ENCODE measurements at regions not wholly inside any gene's neighbourhood (a gene's known extent, or its start where the extent isn't known, plus 50 kb on each side); places are given as distances from the start of the nearest gene placed in this dataset.
A peak's percentile ranks its signal among the peaks of the same experiment; 100 is the strongest.

GRCh38 chr15:46091860-46092450, 457.1 kb downstream of the SQOR start:
- no peak for TF ChIP-seq NFATC3 (CRISPR knock-in tag; IDR thresholded peaks at IDR 0.05)
- TF ChIP-seq ESRRA (CRISPR knock-in tag; IDR thresholded peaks at IDR 0.05; ENCODE audit: low read depth), result no peak
- no peak for TF ChIP-seq PRPF4 (IDR thresholded peaks at IDR 0.05; ENCODE audit: low read depth, low read length, poor library complexity, severe bottlenecking)
- no peak for TF ChIP-seq FOXA1 (IDR thresholded peaks at IDR 0.05)
- TF ChIP-seq FOXA1 (CRISPR knock-in tag; IDR thresholded peaks at IDR 0.05), result no peak
- TF ChIP-seq ARHGAP35 (CRISPR knock-in tag; IDR thresholded peaks at IDR 0.05; ENCODE audit: borderline replicate concordance), result no peak
- no peak for TF ChIP-seq ATF2 (CRISPR knock-in tag; IDR thresholded peaks at IDR 0.05)
- TF ChIP-seq ATRX (CRISPR knock-in tag; IDR thresholded peaks at IDR 0.05; ENCODE audit: borderline replicate concordance), result no peak
- no peak for TF ChIP-seq ZNF274 (CRISPR knock-in tag; IDR thresholded peaks at IDR 0.05)
- no peak for TF ChIP-seq CSRNP2 (CRISPR knock-in tag; conservative IDR thresholded peaks at IDR 0.05; ENCODE audit: low read depth)
- peak; percentile 51 for TF ChIP-seq CTCF (CRISPR knock-in tag; IDR thresholded peaks at IDR 0.05)
